ENCODE measurements at regions not wholly inside any gene's neighbourhood (a gene's known extent, or its start where the extent isn't known, plus 50 kb on each side); places are given as distances from the start of the nearest gene placed in this dataset.

DNA sequence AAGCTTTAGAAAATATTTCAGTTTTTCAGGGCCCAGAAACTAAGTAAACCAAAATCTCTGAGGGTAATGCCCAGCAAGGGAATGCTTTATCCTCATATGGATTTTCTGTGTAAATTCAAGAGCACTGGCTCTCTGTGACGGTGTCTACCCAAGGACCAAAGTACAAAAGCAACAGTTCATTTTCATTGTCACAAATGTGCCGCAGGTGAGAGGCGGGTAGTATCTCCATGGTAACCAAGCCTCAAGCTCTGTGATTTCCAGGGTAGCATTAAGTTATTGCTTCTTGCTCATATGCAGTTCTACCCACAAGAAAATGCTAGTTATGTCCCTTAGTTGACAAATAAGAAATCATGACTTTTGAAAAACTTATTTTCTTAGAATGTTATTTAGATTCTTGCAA is 164.3 kb downstream of the MTRR start:
- no peak for TF ChIP-seq EZH2 (IDR thresholded peaks at IDR 0.05; ENCODE audit: low read length, missing control alignments)
- TF ChIP-seq, protein P1, sequence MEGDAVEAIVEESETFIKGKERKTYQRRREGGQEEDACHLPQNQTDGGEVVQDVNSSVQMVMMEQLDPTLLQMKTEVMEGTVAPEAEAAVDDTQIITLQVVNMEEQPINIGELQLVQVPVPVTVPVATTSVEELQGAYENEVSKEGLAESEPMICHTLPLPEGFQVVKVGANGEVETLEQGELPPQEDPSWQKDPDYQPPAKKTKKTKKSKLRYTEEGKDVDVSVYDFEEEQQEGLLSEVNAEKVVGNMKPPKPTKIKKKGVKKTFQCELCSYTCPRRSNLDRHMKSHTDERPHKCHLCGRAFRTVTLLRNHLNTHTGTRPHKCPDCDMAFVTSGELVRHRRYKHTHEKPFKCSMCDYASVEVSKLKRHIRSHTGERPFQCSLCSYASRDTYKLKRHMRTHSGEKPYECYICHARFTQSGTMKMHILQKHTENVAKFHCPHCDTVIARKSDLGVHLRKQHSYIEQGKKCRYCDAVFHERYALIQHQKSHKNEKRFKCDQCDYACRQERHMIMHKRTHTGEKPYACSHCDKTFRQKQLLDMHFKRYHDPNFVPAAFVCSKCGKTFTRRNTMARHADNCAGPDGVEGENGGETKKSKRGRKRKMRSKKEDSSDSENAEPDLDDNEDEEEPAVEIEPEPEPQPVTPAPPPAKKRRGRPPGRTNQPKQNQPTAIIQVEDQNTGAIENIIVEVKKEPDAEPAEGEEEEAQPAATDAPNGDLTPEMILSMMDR (conservative IDR thresholded peaks at IDR 0.05 in 1 of 2, IDR thresholded peaks at IDR 0.05 in 1 of 2; ENCODE audit: low read depth in 1 of 2, low read length in 2 of 2): no peak
- H3K9me3 ChIP-seq (ENCODE audit: control insufficient read depth, insufficient read depth, low read depth, low read length): no peaks in the 10 kb centered on the region
- no peak overlapping the region for H3K9ac ChIP-seq (ENCODE audit: insufficient read depth, low read length)
- no peaks in the 10 kb centered on the region for H3K27me3 ChIP-seq (ENCODE audit: control insufficient read depth, insufficient read depth, low read length)
- no peak overlapping the region for H3K4me3 ChIP-seq (replicated peaks in 1 of 4; ENCODE audit: control extremely low read depth in 1 of 4, insufficient read depth in 1 of 4, low read depth in 3 of 4, low read length in 4 of 4)
- H4K20me1 ChIP-seq (ENCODE audit: control insufficient read depth, extremely low read depth, insufficient read depth, low read length): no peaks in the 10 kb centered on the region
- no peak for DNase-seq (ENCODE audit: low read depth in 2 of 2)
- no peak overlapping the region for H3K4me2 ChIP-seq (ENCODE audit: extremely low read depth, insufficient read depth, low read length)
- no peaks in the 10 kb centered on the region for H3K36me3 ChIP-seq (ENCODE audit: control insufficient read depth, insufficient read depth, low read length)
- no peak overlapping the region for H3K27ac ChIP-seq (ENCODE audit: insufficient read depth, low read length)
- no peak overlapping the region for H2AFZ ChIP-seq (ENCODE audit: low read length)
- no peaks in the 10 kb centered on the region for H3K79me2 ChIP-seq (ENCODE audit: control insufficient read depth, insufficient read depth, low read length)
- H3K4me1 ChIP-seq (ENCODE audit: control insufficient read depth, extremely low read depth, insufficient read depth, low read length): no peaks in the 10 kb centered on the region

DNA sequence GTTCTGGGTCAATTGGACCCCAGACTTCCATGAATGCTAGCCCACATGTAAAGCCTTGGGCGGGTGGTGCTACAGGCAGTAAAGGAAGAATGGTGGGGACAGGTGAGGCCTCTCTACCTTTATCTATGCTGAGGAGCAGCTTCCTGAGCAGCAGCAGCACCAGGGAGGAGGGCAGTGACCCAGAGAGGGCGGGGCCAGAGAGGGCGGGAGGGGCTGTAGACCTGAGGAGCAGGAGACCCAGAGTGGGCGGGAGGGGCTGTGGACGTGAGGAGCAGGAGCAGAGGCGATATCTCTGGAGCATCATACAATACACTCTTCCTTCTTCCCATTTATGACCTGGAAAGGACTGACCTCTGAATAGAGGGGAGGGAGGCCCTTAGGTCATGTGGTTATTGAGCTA is 165.9 kb downstream of the MTRR start:
- Histone ChIP-seq H3K36me3 (ENCODE audit: control insufficient read depth, insufficient read depth, low read length) (no peaks in the 10 kb centered on the region), H3K27me3 (ENCODE audit: control insufficient read depth, insufficient read depth, low read length) (no peaks in the 10 kb centered on the region), H3K9ac (ENCODE audit: insufficient read depth, low read length) (no peak overlapping the region), H4K20me1 (ENCODE audit: control insufficient read depth, extremely low read depth, insufficient read depth, low read length) (no peaks in the 10 kb centered on the region), H3K79me2 (ENCODE audit: control insufficient read depth, insufficient read depth, low read length) (no peaks in the 10 kb centered on the region), H3K4me3 (replicated peaks in 1 of 4; ENCODE audit: control extremely low read depth in 1 of 4, insufficient read depth in 1 of 4, low read depth in 3 of 4, low read length in 4 of 4) (no peak overlapping the region), H3K4me1 (ENCODE audit: control insufficient read depth, extremely low read depth, insufficient read depth, low read length) (no peaks in the 10 kb centered on the region), H3K27ac (ENCODE audit: insufficient read depth, low read length) (no peak overlapping the region), H2AFZ (ENCODE audit: low read length) (no peak overlapping the region), H3K4me2 (ENCODE audit: extremely low read depth, insufficient read depth, low read length) (no peak overlapping the region), H3K9me3 (ENCODE audit: control insufficient read depth, insufficient read depth, low read depth, low read length) (no peaks in the 10 kb centered on the region)
- DNase-seq (ENCODE audit: low read depth in 2 of 2): no peak
- TF ChIP-seq EZH2 (IDR thresholded peaks at IDR 0.05; ENCODE audit: low read length, missing control alignments): no peak
- TF ChIP-seq, protein P1 (conservative IDR thresholded peaks at IDR 0.05 in 1 of 2, IDR thresholded peaks at IDR 0.05 in 1 of 2; ENCODE audit: low read depth in 1 of 2, low read length in 2 of 2): no peak

DNA sequence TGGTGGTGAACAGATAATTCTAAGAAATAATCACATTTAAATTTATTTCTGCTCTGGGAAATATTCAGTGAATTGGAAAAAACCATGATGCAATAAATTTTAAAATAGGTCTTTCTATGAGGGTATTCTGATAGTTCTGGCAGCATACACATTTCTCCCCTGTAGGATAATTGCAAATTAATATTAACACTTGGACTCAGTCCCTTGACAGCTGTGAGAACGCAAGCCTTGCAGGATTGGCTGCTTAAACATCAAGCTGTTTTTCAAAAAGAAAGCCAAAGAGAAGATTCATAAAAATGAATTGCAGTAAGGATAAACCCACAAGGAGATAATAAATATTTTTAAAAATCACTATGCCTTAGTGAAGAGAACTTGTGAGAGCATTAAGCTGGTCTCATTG is 180.0 kb downstream of the MTRR start:
- Histone ChIP-seq H3K4me3 (replicated peaks in 1 of 4; ENCODE audit: control extremely low read depth in 1 of 4, insufficient read depth in 1 of 4, low read depth in 3 of 4, low read length in 4 of 4) (no peak overlapping the region), H3K9ac (ENCODE audit: insufficient read depth, low read length) (no peak overlapping the region), H2AFZ (ENCODE audit: low read length) (no peak overlapping the region), H4K20me1 (ENCODE audit: control insufficient read depth, extremely low read depth, insufficient read depth, low read length) (no peaks in the 10 kb centered on the region), H3K36me3 (ENCODE audit: control insufficient read depth, insufficient read depth, low read length) (no peaks in the 10 kb centered on the region), H3K27me3 (ENCODE audit: control insufficient read depth, insufficient read depth, low read length) (no peaks in the 10 kb centered on the region), H3K4me2 (ENCODE audit: extremely low read depth, insufficient read depth, low read length) (no peak overlapping the region), H3K9me3 (ENCODE audit: control insufficient read depth, insufficient read depth, low read depth, low read length) (no peaks in the 10 kb centered on the region), H3K27ac (ENCODE audit: insufficient read depth, low read length) (no peak overlapping the region), H3K4me1 (ENCODE audit: control insufficient read depth, extremely low read depth, insufficient read depth, low read length) (no peaks in the 10 kb centered on the region), H3K79me2 (ENCODE audit: control insufficient read depth, insufficient read depth, low read length) (no peaks in the 10 kb centered on the region)
- no peak for DNase-seq (ENCODE audit: low read depth in 2 of 2)
- TF ChIP-seq, protein P1 (conservative IDR thresholded peaks at IDR 0.05 in 1 of 2, IDR thresholded peaks at IDR 0.05 in 1 of 2; ENCODE audit: low read depth in 1 of 2, low read length in 2 of 2): no peak
- no peak for TF ChIP-seq EZH2 (IDR thresholded peaks at IDR 0.05; ENCODE audit: low read length, missing control alignments)

Measured in fibroblast of lung (primary cell).